Colonic mucosa (tissue), 4 donors: ENCODE measurements at regions not wholly inside any gene's neighbourhood (a gene's known extent, or its start where the extent isn't known, plus 50 kb on each side); places are given as distances from the start of the nearest gene placed in this dataset.

Experiments used
- DNase-seq: peaks from one replicate; pipeline ENCODE4 v3.0.0-alpha.2; 2020
- H3K27ac ChIP-seq: fragments of 200-600 bp; one replicate; pipeline ENCODE4 v1.8.0; 2021
- H3K27me3 ChIP-seq: fragments of 200-600 bp; one replicate; pipeline ENCODE4 v1.8.0; 2021
- H3K36me3 ChIP-seq: fragments of 200-600 bp; one replicate; pipeline ENCODE4 v1.8.0; 2021
- H3K4me1 ChIP-seq: fragments of 200-600 bp; one replicate; pipeline ENCODE4 v1.8.0; 2021; ENCODE audit warnings: mild to moderate bottlenecking
- H3K4me3 ChIP-seq: fragments of 200-600 bp; one replicate; pipeline ENCODE4 v1.8.0; 2021
- H3K9ac ChIP-seq, 2 donors: one replicate each; pipeline ENCODE4 v1.7.0; 2013; ENCODE audit warnings: control low read depth in 2 of 2, low read depth in 2 of 2, low read length in 2 of 2
- H3K9me3 ChIP-seq: fragments of 200-600 bp; one replicate; pipeline ENCODE4 v1.8.0; 2021
- intact Hi-C: fragments of 100-400 bp; cut with DNase I; formaldehyde crosslinking; loops from one replicate; pipeline ENCODE4 v1.14.1; 2022
- TF ChIP-seq, protein P1 (sequence below): fragments of 200-600 bp; IDR thresholded peaks from one replicate; pipeline ENCODE4 v1.8.0; 2022; ENCODE audit warnings: antibody characterized with exemption, mild to moderate bottlenecking
- donor health status: healthy.
- donor health status: DM: no; HTN: no; CAD: no.
- donor health status: DM: no; HTN: no; CAD: no.

DNA sequence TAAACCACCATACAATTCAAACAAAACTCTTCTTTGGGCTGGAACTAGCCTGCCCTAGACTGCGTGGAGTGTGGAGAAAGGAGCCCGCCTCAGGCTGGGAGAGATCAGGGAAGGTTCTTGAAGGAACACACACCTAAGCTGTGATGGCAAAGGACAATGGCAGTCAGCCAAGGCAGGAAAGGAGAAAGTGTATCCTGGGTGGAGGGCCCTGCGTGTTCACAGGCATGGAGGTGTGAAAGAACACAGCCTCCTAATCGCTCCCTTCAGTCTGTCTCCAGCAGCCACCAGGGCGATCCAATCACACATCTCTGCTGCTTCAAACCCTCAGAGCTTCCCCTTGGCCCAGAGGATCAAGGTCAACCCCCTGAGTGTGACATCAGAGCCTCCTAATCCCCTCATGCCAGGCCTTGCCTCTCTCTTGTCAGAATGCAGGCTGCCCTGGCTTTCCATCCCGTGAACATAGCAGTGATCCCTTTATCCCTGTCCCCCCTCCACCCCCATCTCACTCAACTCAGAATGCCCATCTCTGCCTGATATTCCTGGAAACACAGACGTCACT, 173.0 kb downstream of the KATNIP start:
- TF ChIP-seq, protein P1, sequence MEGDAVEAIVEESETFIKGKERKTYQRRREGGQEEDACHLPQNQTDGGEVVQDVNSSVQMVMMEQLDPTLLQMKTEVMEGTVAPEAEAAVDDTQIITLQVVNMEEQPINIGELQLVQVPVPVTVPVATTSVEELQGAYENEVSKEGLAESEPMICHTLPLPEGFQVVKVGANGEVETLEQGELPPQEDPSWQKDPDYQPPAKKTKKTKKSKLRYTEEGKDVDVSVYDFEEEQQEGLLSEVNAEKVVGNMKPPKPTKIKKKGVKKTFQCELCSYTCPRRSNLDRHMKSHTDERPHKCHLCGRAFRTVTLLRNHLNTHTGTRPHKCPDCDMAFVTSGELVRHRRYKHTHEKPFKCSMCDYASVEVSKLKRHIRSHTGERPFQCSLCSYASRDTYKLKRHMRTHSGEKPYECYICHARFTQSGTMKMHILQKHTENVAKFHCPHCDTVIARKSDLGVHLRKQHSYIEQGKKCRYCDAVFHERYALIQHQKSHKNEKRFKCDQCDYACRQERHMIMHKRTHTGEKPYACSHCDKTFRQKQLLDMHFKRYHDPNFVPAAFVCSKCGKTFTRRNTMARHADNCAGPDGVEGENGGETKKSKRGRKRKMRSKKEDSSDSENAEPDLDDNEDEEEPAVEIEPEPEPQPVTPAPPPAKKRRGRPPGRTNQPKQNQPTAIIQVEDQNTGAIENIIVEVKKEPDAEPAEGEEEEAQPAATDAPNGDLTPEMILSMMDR: no peak
- H3K27me3 ChIP-seq: no peaks in the 10 kb centered on the region
- no peak overlapping the region for H3K9ac ChIP-seq
- no peak overlapping the region for H3K4me3 ChIP-seq
- peak overlapping the region; percentile 51 for H3K27ac ChIP-seq
- no peaks in the 10 kb centered on the region for H3K9me3 ChIP-seq
- no peaks in the 10 kb centered on the region for H3K36me3 ChIP-seq
- peak; percentile 46 for DNase-seq
- peaks cover 3% of the 10 kb centered on the region for H3K4me1 ChIP-seq
- intact Hi-C loops: no loop called here

DNA sequence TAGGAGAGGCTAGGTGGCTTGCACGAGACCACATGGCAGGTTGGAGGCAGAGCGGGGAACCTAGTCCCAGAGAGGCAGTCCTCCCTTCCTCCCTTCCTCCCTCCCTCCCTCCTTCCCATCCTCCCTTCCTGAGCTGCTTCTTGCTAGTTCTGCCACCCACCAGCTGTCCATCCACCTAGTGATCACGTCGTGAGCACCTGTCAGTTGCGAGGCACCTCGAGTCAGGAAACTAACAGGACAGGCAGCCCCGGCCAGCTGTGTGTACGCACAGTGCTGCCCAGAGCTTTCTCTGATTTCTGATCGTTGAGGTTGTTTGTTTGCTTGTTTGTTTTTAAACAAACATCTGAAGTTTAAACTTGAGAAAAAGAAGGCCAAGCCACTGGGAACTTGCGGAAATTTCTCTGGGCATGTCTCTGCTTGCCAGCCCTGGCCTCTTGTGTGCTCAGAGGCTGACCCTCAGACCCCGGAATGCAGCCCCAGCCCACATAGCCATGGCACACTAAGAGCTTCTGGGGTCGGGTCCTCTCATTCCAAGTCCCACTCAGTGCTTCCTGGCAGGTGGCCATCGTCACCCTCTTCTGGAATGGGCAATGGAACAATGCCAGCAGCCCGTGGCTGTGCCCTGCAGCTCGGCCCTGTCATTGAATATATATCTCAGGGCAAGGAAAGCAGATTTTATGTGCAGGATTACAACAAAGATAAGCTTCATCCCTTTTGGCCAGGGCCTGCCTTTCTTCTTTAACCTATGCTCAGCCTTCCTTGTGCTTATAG, 174.0 kb downstream of the KATNIP start:
- Histone ChIP-seq H3K27me3 (no peaks in the 10 kb centered on the region), H3K9ac (peak overlapping the region in 1 of 2 donors; percentile 51), H3K27ac (no peak overlapping the region), H3K4me1 (peaks cover 3% of the 10 kb centered on the region), H3K36me3 (no peaks in the 10 kb centered on the region), H3K9me3 (no peaks in the 10 kb centered on the region), H3K4me3 (no peak overlapping the region)
- peak; percentile 32 for DNase-seq
- TF ChIP-seq, protein P1: no peak
- intact Hi-C loops: no loop called here

DNA sequence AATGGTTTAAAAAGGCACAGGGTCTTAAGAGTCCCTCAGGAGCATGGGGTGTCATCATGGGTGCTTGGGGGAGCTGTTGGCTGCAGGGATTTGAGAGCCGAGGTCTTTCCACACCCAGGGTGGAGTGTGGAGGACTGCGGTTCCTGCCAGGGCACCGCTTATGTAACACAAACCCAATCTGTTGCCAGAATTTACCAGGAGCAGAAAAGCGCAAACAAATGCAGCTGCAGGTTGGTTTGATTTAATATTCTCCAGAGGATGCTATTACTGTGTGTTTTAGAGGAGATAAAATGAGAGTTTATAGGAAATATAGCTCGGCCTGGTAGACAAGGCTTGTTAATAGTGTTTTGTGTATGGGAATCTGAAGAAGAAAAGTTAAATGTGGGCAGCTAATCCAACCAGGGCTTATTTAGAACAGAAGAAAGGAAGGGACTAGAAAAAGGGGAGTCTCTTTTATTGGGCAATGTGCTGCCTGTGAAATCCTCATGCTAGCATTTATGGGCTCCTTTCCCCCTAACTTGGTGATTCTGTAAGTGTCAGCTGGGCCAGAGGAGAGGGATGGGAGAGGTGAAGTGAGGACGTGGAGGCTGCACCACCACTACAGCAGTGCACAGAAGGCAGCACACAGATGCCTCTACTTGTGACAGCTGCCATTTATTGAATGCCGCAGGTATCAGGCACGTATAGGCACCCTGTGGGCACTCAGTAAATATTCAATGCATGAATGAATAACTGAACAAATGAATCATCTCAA, 174.7 kb downstream of the KATNIP start:
- peak; percentile 50 for DNase-seq
- H3K36me3 ChIP-seq: no peaks in the 10 kb centered on the region
- peaks cover 3% of the 10 kb centered on the region for H3K4me1 ChIP-seq
- peak overlapping the region in 1 of 2 donors; percentile 51 for H3K9ac ChIP-seq
- TF ChIP-seq, protein P1: no peak
- no peak overlapping the region for H3K4me3 ChIP-seq
- H3K27me3 ChIP-seq: no peaks in the 10 kb centered on the region
- intact Hi-C loops: no loop called here
- H3K27ac ChIP-seq: no peak overlapping the region
- no peaks in the 10 kb centered on the region for H3K9me3 ChIP-seq

DNA sequence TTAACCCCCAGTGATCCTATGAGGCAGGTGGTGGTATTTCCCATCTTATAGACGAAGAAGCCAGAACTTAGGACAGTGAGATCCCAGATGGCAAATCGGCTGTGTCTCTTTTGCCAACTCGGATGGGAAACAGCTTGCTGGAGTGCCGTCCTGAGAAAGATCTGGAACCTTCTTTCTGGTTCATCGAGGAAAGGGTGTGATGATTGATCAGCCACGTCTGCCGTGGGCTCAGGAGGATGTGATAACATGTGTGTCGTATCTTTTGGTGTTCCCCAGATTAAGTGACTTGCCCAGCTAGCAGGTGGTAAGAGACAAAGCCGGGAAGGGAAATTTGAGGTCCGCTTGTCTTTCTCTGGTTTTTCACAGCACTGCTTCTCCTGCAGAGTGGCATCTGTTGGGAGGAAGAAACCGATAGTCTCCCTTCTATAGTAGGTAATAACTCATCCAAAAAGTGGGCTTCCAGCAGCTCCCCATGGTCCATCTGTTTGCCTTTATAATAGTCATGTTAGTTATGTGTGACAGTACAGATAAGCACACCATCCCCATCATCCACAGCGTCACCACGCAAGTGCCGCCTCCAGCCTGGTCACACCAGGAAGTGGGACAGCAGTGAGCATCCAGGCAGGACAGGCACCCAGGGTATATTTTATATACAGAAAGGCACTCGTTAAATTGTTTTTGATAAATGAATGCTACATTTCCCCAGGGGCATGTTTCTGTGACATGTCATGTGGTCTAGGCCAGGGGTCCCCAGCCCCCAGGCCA, 175.5 kb downstream of the KATNIP start:
- Histone ChIP-seq H3K36me3 (no peaks in the 10 kb centered on the region), H3K27ac (no peak overlapping the region), H3K4me3 (no peak overlapping the region), H3K27me3 (no peaks in the 10 kb centered on the region), H3K4me1 (peaks cover 3% of the 10 kb centered on the region), H3K9ac (no peak overlapping the region), H3K9me3 (no peaks in the 10 kb centered on the region)
- intact Hi-C loops: no loop called here
- no peak for DNase-seq
- TF ChIP-seq, protein P1: no peak

DNA sequence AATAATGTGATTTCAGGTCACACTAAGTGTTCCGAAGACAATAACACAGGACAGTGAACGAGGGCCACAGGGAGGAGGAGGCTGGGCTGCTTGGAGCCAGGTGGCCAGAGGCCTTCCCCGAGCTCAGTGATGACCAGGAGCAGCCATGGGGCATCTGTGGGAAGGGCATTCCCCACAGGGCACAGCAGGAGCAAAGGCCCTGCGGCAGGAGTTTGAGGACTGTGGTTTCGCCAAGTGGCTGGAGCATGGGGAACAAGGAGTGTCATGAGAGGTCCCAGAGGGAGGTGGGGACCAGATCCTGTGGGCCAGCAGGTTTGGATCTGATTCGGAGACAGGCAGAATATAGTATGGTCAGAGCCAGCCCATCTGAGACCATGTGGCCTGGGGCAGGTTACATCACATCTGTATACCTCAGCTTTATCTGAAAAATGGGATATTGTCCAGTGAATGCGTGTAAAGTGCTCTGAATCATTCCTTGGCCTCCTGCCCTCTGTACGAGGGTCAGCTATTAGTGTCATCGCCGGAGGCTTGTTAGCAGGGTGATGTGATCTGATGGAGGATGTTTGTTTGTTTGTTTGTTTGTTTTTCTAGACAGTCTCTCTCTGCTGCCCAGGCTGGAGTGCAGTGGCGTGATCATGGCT, 176.8 kb downstream of the KATNIP start:
- Histone ChIP-seq H3K27me3 (no peaks in the 10 kb centered on the region), H3K36me3 (no peaks in the 10 kb centered on the region), H3K4me3 (no peak overlapping the region), H3K9ac (no peak overlapping the region), H3K9me3 (no peaks in the 10 kb centered on the region), H3K4me1 (peaks cover 3% of the 10 kb centered on the region), H3K27ac (no peak overlapping the region)
- no peak for DNase-seq
- intact Hi-C loops: no loop called here
- TF ChIP-seq, protein P1: no peak
